ENCODE measurements at regions not wholly inside any gene's neighbourhood (a gene's known extent, or its start where the extent isn't known, plus 50 kb on each side); places are given as distances from the start of the nearest gene placed in this dataset.
"Not testable (repeated sequence)": the region's sequence is repeated elsewhere in the genome, so short reads cannot be mapped to it uniquely, and the experiment has no call there.

GRCh38 chr9:100639854-100640253, 62.0 kb downstream of the CAVIN4 start:
- DNase-seq (ENCODE audit: low read depth in 2 of 2), result no peak

DNA sequence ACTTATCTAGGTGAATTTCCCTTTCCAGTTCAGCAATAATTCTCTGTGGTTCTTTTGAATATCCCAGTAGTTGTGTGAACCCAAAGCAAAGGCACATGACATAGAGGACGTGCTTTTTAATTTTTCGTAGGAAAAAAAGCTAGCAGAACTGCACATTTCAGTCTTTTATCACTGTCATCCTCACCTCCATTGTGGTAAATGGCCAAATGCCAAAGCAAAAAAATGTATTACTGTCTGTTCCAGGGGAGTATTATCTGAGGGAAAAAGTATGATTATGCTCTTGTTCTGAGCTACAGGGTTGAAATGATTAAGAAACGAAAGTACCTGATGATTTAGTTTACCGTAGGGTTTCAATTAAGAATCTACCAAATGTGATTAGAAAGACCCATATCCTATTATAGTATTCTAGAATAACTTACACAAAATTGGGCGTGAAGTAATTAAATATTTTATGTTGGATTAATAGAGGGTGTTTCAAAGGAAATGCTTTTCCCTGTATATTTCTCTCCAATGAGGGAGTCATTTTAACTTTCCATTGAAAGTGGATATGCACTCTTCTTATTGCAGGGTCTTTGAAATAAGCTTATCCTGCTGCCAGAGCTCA, 62.7 kb downstream of the CAVIN4 start:
- DNase-seq (ENCODE audit: low read depth in 2 of 2), result no peak

DNA sequence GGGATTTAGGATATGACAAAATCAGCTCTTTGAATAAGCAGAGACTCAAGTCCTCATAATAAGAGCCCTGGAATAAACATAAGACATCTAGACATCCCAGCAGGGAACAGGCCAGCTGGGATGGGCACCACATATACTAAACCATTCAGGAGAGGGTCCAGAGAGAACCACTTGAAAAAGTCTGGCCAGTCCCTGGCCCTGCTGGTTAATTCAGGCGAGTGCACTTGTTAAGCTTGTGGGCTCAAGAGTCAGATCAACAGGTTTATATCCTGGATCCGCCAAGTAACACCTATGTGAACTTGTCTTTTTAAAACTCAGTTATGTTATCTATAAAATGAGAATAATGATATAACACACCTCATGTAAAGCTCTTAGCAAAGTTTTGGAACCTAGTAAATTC, 63.3 kb downstream of the CAVIN4 start:
- no peak for DNase-seq (ENCODE audit: low read depth in 2 of 2)

DNA sequence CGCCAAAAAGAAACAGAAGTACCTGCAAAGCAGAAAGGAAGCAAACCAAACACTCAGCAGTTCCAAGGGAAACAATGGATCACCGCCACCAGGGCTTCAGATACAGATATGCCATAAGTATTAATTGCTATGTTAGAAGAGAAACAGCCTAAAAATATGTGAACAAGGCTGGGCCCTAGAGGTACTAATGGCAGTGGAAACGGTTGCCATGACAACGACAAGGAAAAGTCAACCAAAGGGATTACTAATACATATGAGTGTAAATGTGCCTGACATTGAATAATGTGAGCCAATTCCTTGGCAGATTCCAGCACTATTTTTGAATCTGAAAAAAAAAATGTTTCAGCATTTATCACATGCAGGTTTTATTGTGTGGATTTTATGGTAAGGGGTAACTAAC, 75.0 kb downstream of the CAVIN4 start:
- no peak for DNase-seq (ENCODE audit: low read depth in 2 of 2)

DNA sequence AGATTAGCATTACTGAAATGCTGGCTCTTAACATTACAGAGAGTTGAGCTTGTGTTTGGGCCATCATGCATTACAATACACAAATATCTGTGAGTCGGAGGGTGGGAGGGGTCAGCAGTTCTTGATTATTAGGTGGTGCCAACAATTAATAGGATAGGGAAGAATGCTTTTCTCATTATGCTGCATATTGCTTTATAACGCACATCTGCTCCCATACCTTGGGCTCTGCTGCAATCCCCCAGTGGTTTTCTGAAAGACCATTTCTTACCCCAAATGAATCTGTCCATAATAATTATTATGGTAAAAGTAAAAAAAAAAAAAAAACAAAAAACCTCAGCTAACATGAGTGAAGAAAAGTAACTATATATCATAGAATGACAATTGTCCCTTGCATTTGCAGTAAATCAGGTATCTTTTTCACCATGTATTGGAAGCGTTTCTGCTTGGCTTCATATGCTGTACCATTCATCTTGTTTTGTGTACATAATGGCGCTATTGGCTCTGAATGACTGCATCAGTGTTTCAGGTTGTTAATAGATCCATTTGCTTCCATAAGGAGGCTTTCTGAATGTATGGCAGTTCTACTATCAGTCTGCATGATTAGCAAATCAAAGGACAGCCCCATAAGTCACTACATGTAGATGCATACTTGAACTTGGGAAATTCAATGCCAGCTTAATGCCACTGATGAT, 75.9 kb downstream of the CAVIN4 start:
- no peak for DNase-seq (ENCODE audit: low read depth in 2 of 2)

GRCh38 chr9:100656851-100657250, 79.0 kb downstream of the CAVIN4 start:
- not testable (repeated sequence) for DNase-seq (ENCODE audit: low read depth in 2 of 2)

GRCh38 chr9:100661668-100662067, 83.8 kb downstream of the CAVIN4 start:
- no peak for DNase-seq (ENCODE audit: low read depth in 2 of 2)

GRCh38 chr9:100662122-100662521, 84.2 kb downstream of the CAVIN4 start:
- no peak for DNase-seq (ENCODE audit: low read depth in 2 of 2)

- DNase-seq (ENCODE audit: low read depth in 2 of 2), result no peak
Observed at GRCh38 chr9:100667448-100667847, 89.6 kb downstream of the CAVIN4 start.

DNA sequence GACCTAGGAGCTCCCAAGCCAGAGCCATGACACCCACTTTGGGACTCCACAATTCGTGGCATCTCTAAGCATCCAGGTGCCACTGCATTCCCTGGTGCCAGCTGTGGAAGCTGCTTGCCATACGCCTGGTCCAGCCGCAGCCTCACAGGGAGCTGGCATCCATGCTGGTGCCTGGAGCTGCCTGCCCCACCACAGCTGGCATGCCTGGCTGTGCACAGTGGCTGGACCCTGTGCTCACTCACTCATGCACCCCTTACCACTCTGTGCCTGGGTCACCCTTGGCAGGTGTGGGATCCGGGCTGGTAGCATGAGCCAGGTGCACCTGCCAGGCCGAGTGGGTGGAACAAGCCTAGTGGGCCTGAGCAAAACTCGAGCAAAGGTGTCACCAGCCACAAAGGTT, 90.1 kb downstream of the CAVIN4 start:
- no peak for DNase-seq (ENCODE audit: low read depth in 2 of 2)

DNA sequence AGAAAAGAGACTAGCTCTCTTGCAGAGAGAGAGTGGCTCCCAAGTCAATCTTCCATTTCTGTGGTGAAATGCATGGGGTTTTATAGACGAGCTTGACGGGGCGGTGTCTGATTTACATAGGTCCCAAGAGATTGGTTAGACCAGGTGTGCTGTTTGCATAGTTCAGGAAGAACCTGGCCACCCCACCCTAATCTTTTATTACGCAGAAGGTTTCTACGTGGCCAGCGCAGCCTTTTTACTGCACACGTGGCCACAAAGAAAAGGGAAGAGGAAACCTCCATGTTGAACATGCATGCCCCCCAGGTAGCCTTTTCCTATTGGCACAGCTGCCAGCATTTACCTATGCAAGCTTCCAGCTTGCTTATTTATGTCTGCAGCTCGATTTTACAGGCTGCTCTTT, 92.1 kb downstream of the CAVIN4 start:
- DNase-seq (ENCODE audit: low read depth in 2 of 2), result no peak

GRCh38 chr9:100670719-100671118, 92.8 kb downstream of the CAVIN4 start:
- DNase-seq (ENCODE audit: low read depth in 2 of 2), result no peak

DNA sequence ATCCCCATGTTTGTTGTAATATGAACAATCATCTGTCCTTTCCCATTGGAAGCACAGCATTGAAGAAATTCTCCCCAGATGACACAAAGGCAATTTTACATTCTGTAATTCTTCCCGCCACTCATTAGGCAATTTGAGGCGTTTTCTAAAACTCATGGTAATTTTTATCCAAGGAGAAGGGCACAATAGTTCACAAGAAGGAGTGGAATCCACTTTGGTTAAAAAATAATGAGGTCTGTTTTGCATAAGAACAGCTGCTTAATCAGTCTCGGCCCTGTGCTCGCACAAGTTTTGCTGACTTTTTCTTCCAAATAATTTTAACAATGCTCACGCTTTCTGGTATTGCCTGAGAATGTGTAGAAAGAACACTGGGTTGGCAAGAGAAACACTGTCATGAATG, 94.0 kb downstream of the CAVIN4 start:
- DNase-seq (ENCODE audit: low read depth in 2 of 2), result no peak

GRCh38 chr9:100673249-100673648, 95.4 kb downstream of the CAVIN4 start:
- no peak for DNase-seq (ENCODE audit: low read depth in 2 of 2)

DNA sequence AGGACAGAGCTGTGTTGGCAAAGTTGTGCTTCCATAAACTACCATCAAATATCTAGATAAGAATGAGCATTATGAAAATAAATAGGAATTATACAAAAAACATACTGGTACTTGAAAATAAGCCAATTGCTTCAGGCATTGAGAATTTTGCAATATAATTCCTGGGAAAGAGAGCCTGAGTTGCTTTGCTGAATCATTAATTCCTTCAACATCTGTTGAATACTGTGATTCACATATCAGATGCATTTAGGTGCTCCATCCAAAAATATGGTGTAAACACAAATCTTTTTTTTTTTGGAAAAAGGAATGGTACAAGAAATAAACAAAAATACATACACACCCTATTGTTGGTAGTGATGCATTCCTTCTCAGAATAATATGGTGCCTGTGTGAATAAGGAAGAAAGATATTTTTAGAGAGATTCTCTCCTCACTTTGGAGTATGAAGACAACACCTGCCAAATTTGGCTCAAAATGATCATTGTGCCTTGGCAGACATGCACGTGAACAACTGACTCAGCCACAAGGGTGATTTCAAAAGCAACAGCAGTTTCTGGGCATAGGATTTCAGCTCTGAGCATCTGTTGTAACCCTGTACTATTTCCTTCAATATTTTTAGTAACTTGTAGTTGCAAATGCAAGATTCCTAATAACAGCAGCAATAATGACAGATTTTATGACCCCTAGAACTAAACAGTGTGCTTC, 96.7 kb downstream of the CAVIN4 start:
- DNase-seq (ENCODE audit: low read depth in 2 of 2), result no peak

DNA sequence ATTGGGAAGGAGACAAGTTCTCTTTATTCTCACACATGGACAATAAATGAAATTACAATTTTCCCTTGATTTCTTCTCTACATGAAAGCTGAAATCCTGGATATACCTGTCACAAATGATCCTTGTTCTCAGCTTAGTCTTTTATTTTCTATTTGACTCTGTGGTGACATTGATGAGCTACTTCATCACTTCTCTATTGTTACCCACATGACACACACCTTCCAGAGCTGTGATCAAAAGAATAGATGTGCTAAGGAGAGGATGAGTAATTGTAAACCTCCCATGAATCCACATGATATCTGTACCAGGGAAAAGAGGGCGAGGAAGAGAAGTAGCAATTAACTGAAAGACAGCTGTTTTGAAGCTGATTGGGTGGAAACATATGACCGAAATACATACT, 102.0 kb downstream of the CAVIN4 start:
- DNase-seq (ENCODE audit: low read depth in 2 of 2), result no peak

GRCh38 chr9:100686420-100686819, 108.5 kb downstream of the CAVIN4 start:
- no peak for DNase-seq (ENCODE audit: low read depth in 2 of 2)

GRCh38 chr9:100689635-100690034, 111.8 kb downstream of the CAVIN4 start:
- no peak for DNase-seq (ENCODE audit: low read depth in 2 of 2)

- no peak for DNase-seq (ENCODE audit: low read depth in 2 of 2)
Observed at GRCh38 chr9:100690438-100690837, 112.6 kb downstream of the CAVIN4 start.

- DNase-seq (ENCODE audit: low read depth in 2 of 2), result no peak
Observed at GRCh38 chr9:100697339-100697738, 119.5 kb downstream of the CAVIN4 start.

DNA sequence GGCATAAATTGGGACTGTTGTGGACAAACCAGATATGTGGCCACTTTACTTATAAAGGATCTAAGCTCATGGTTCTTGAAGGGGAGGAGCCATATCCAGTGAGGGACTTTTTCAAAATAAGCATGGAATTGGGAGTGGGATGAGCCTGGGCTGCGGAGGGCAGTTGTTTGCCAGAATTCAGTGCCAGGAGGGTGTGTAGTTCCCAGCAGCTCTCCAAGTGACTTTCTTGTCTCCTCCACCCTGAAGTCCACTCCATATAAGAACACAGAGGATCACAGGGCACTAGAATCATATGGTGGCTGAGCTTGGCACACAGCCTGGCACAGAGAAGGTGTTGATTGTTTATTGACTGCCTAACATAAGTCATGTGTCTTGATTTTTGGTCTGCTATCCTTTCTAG, 121.1 kb downstream of the CAVIN4 start:
- no peak for DNase-seq (ENCODE audit: low read depth in 2 of 2)

- no peak for DNase-seq (ENCODE audit: low read depth in 2 of 2)
Observed at GRCh38 chr9:100699668-100700067, 121.8 kb downstream of the CAVIN4 start.

GRCh38 chr9:100700689-100701318, 122.9 kb downstream of the CAVIN4 start:
- DNase-seq (ENCODE audit: low read depth in 2 of 2), result no peak
